Activated gamma-delta T cell (primary cell): ENCODE measurements at regions not wholly inside any gene's neighbourhood (a gene's known extent, or its start where the extent isn't known, plus 50 kb on each side); places are given as distances from the start of the nearest gene placed in this dataset.

ENCODE experiments used
- DNase-seq: peaks from one replicate; lab custom pipeline; 2025; lab: John Stamatoyannopoulos, UW

- no peak for DNase-seq
Measured at GRCh38 chr21:16815243-16815642, 697.6 kb upstream of the CXADR start.

- no peak for DNase-seq
Measured at GRCh38 chr21:16821588-16821987, 691.3 kb upstream of the CXADR start.

- no peak for DNase-seq
Measured at GRCh38 chr21:16829532-16829931, 683.3 kb upstream of the CXADR start.

GRCh38 chr21:16832791-16833190 lies 680.1 kb upstream of the CXADR start:
- DNase-seq = no peak

- DNase-seq = no peak
Measured at GRCh38 chr21:16834791-16835190, 678.1 kb upstream of the CXADR start.

- DNase-seq = no peak
Measured at GRCh38 chr21:16837321-16837720, 675.5 kb upstream of the CXADR start.

GRCh38 chr21:16837721-16838120 lies 675.1 kb upstream of the CXADR start:
- no peak for DNase-seq

- no peak for DNase-seq
Measured at GRCh38 chr21:16838331-16838730, 674.5 kb upstream of the CXADR start.

GRCh38 chr21:16840538-16840937 lies 672.3 kb upstream of the CXADR start:
- DNase-seq = no peak

- DNase-seq = no peak
Measured at GRCh38 chr21:16841975-16842695, 670.7 kb upstream of the CXADR start.

GRCh38 chr21:16842696-16843035 lies 670.2 kb upstream of the CXADR start:
- no peak for DNase-seq

- DNase-seq = no peak
Measured at GRCh38 chr21:16847211-16847610, 665.6 kb upstream of the CXADR start.

- no peak for DNase-seq
Measured at GRCh38 chr21:16851054-16851453, 661.8 kb upstream of the CXADR start.

GRCh38 chr21:16855164-16855667 lies 657.6 kb upstream of the CXADR start:
- DNase-seq = no peak

- DNase-seq = no peak
Measured at GRCh38 chr21:16863362-16863905, 649.4 kb upstream of the CXADR start.

GRCh38 chr21:16863908-16864307 lies 648.9 kb upstream of the CXADR start:
- DNase-seq = no peak

- no peak for DNase-seq
Measured at GRCh38 chr21:16865632-16866031, 647.2 kb upstream of the CXADR start.

GRCh38 chr21:16866851-16867250 lies 646.0 kb upstream of the CXADR start:
- no peak for DNase-seq

GRCh38 chr21:16870103-16870502 lies 642.7 kb upstream of the CXADR start:
- no peak for DNase-seq

- no peak for DNase-seq
Measured at GRCh38 chr21:16872616-16873015, 640.2 kb upstream of the CXADR start.

GRCh38 chr21:16873176-16873575 lies 639.7 kb upstream of the CXADR start:
- no peak for DNase-seq

- DNase-seq = no peak
Measured at GRCh38 chr21:16873596-16873995, 639.2 kb upstream of the CXADR start.

GRCh38 chr21:16879479-16879878 lies 633.4 kb upstream of the CXADR start:
- DNase-seq = no peak

- DNase-seq = no peak
Measured at GRCh38 chr21:16891821-16892220, 621.0 kb upstream of the CXADR start.
